Fibroblast of lung (primary cell): ENCODE measurements at regions not wholly inside any gene's neighbourhood (a gene's known extent, or its start where the extent isn't known, plus 50 kb on each side); places are given as distances from the start of the nearest gene placed in this dataset.

Experiments used
- CTCF ChIP-seq, 2 donors: IDR thresholded peaks in 1 of 2; conservative IDR thresholded peaks in 1 of 2; 1 replicate in 1 of 2; 2 replicates in 1 of 2; pipeline ENCODE4 v1.5.1; 2011 to 2012; ENCODE audit warnings: low read length in 2 of 2, control low read depth in 1 of 2, inconsistent platforms in 1 of 2, low read depth in 1 of 2, mild to moderate bottlenecking in 1 of 2
- EZH2 ChIP-seq: IDR thresholded peaks from 2 replicates; pipeline ENCODE4 v1.5.1; 2012; ENCODE audit warnings: low read length, control low read depth, mild to moderate bottlenecking; ENCODE audit errors: missing control alignments

DNA sequence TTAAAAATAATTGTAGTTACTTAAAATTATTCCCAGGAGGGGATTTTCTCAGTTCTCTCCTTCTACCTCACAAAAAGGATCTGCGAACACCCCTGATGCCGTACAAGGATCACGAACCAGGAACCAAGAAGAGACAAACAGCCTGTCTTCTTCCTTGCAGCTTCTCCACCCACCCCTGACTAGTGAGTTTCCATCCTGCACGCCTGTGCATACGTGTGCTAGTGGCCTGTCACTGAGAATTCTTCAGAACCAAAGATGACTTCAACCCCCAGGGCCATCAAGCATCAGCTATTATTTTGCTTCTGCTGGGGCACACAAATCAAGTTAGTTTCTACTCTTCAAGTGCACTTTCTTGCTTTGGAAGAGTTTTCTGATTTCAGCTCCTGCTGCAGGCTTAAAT, 175.5 kb upstream of the KLF6 start:
- no peak for TF ChIP-seq EZH2
- TF ChIP-seq CTCF (conservative IDR thresholded peaks at IDR 0.05 in 1 of 2, IDR thresholded peaks at IDR 0.05 in 1 of 2; ENCODE audit: low read depth in 1 of 2, low read length in 2 of 2): no peak
